GM19043 (cell line): ENCODE measurements at regions not wholly inside any gene's neighbourhood (a gene's known extent, or its start where the extent isn't known, plus 50 kb on each side); places are given as distances from the start of the nearest gene placed in this dataset.

Experiments
- ATAC-seq: cut with Tn5 transposase; IDR thresholded peaks from one replicate; pipeline ENCODE4 v1.9.1; 2021; ENCODE audit warnings: low read depth; ENCODE audit not compliant: unreplicated experiment

DNA sequence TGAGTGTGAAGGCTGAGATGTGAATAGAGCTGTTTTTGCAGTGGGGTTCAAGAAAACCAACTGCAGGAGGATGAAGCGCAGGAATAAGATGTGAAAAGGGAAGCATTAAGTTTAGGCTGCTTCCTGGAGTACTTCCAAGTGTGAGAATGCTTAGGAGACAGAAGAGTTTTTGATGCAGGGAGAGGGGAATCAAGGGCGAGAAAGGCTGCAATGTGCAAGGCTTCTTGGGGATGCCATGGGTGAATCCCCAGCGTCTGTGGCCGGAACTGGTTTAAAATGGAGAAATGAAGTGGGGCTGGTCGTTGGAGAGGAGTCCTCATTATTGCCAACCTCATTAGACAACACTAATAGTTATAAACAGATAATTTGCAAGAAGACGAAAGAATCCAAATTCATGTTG lies 764.9 kb downstream of the LIG4 start:
- ATAC-seq = no peak

GRCh38 chr13:107447591-107447990 lies 767.7 kb downstream of the LIG4 start:
- ATAC-seq = no peak

DNA sequence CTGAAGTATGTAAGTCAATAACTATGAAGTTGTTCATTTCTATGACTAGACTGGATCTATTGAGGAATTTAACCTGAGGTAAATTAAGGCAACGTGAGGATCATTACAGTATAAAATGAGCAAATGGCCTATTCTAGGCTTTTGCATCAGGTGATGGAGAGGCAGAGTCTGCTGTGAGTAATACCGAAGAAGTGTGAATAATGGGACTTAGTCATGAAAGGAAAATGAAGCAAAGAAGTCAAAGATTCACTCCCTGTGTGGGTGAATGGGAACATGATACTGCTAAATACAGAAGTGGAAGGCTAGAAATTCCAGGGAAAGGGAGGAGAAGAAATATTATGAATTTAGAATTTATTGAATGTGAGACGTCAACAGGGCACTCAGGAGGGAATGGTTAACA lies 774.1 kb downstream of the LIG4 start:
- ATAC-seq = no peak

- ATAC-seq = no peak
These were observed 777.1 kb downstream of the LIG4 start for GRCh38 chr13:107438251-107438650.

GRCh38 chr13:107434347-107434746 lies 781.0 kb downstream of the LIG4 start:
- no peak for ATAC-seq

GRCh38 chr13:107427536-107427935 lies 787.8 kb downstream of the LIG4 start:
- no peak for ATAC-seq

GRCh38 chr13:107422421-107422820 lies 792.9 kb downstream of the LIG4 start:
- no peak for ATAC-seq

GRCh38 chr13:107421951-107422350 lies 793.4 kb downstream of the LIG4 start:
- no peak for ATAC-seq

GRCh38 chr13:107421028-107421427 lies 794.3 kb downstream of the LIG4 start:
- no peak for ATAC-seq

GRCh38 chr13:107413005-107413404 lies 802.3 kb downstream of the LIG4 start:
- no peak for ATAC-seq

DNA sequence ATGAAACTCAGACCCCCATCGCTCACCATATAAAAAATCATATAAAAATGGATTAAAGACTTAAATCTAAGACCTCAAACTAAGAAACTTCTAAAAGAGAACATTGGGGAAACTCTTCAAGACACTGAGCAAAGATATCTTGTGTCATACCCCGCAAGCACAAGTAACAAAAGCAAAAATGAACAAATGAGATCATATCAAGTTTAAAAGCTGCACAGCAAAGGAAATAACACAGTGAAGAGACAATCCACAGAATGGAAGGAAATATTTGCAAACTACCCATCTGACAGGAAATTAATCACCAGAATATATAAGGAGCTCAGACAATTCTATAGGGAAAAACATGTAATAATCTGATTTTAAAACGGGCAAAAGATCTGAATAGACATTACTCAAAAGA lies 808.3 kb downstream of the LIG4 start:
- ATAC-seq = no peak

GRCh38 chr13:107395927-107396662 lies 819.2 kb downstream of the LIG4 start:
- ATAC-seq = no peak

GRCh38 chr13:107392205-107392604 lies 823.1 kb downstream of the LIG4 start:
- ATAC-seq = no peak

DNA sequence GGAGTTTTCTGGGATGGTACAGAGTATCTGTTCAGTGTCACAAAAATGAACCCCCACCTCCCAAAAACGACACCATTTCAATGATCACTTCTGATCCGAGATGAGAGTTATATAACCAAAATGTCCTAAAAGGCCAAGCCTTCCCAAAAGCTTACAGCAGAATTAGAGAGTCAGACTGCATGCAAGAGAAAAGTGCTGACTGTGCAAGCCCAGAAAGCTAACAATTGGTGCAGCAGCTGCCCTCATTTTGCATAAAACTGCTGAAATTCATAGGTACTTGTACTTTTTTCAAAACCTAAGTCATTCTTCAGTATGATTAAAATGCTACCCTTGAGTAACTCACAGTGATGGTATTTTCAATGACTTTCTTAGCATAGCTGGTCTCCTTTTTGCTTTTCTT lies 819.6 kb upstream of the ARGLU1 start:
- no peak for ATAC-seq

GRCh38 chr13:107379407-107380155 lies 811.6 kb upstream of the ARGLU1 start:
- ATAC-seq = no peak

DNA sequence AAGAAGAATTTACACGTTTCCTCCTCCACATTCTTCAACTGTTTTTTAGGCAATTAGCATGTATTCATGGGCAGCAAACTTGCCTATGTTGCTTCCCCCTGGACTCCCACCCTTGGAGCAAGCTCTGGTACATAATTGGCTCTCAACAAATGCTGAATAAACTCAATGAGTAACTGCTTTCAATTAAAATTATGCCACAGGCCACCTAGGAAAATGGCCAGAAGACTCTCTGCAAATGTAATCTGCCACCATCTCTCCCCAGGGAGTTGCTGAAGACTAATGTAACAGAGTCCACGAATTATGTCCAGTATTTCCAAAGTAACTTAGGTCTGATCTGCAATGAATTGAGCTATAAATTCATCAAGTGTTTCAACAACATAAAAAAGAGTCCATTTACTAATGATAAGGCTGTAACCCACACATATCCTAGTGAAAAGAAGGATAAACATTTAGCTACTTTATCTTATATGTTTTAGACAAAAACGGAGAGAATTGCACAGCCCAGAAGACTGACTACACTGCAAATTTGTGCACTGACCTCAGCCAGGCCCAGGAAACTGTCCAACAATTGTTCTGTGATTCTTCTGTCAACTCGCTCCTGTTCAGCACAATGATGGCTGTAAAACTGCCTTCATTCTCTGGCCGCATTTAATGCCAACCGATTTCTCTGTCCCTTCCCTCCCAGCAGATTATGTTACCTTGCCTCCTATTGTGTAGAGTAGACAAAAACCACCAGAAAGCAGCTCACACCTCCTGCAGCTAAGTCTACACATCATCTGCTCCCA lies 808.6 kb upstream of the ARGLU1 start:
- no peak for ATAC-seq

- no peak for ATAC-seq
These were observed 807.9 kb upstream of the ARGLU1 start for GRCh38 chr13:107375701-107376340.

- ATAC-seq = no peak
These were observed 806.1 kb upstream of the ARGLU1 start for GRCh38 chr13:107374038-107374437.

- ATAC-seq = no peak
These were observed 805.6 kb upstream of the ARGLU1 start for GRCh38 chr13:107373551-107373950.

DNA sequence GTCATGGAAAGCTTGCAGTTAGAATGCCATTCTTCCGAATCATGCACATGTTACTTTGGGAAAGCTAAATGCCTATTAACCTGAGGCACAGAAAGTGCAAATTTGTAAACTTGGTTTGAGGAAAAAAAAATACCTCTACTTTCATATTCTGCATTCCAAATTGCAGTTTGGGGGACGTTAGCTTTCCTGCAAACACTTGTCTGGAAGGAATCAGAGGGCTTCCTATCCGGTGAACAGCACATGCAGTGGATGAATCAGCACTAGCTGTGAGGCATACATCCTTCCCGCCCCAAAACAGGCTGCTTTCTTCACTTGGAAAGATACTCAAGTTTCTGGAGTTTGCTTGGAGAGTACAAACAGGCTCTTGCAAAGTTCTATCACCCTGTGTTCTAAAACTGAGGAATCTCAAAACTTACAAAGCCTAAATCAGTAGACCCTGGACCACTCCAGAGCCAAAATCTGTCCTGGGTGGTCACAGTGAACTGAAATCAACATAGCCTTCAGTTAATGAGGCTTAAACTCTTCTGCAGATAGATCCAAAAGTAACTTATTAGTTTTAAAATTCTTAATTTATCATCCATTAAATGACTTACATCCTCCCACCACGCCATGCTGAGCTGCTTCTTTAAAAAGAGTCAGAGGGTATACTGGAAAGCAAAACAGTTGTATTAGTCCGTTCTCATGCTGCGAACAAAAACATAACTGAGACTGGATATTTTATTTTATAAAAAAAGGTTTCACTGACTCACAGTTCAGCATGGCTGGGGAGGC lies 802.3 kb upstream of the ARGLU1 start:
- no peak for ATAC-seq
